Ovary (tissue), 7 donors: ENCODE measurements at regions not wholly inside any gene's neighbourhood (a gene's known extent, or its start where the extent isn't known, plus 50 kb on each side); places are given as distances from the start of the nearest gene placed in this dataset.

Source experiments
- DNase-seq, 5 donors: peaks; one replicate each; pipeline ENCODE4 v3.0.0-alpha.2; 2019 to 2020
- H3K27ac ChIP-seq, 2 donors: fragments of 200-600 bp; one replicate each; pipeline versions ENCODE4 v1.5.1 to v1.8.0; 2019 to 2022
- H3K27me3 ChIP-seq: fragments of 200-600 bp; one replicate; pipeline ENCODE4 v1.8.0; 2022
- H3K36me3 ChIP-seq: fragments of 200-600 bp; sonication (generic); one replicate; pipeline ENCODE4 v1.5.1; 2019
- H3K4me1 ChIP-seq: one replicate; pipeline ENCODE4 v1.8.1; 2013; ENCODE audit warnings: mild to moderate bottlenecking, moderate library complexity; ENCODE audit not compliant: insufficient read depth
- H3K4me3 ChIP-seq: fragments of 200-600 bp; sonication (generic); one replicate; pipeline ENCODE4 v1.5.1; 2017
- H3K9me3 ChIP-seq, 2 donors: fragments of 200-600 bp in 1 of 2; sonication (generic) in 1 of 2; one replicate each; pipeline versions ENCODE4 v1.5.1 to v1.8.1; 2013 to 2019; ENCODE audit warnings: mild to moderate bottlenecking in 1 of 2, moderate library complexity in 1 of 2
- CTCF ChIP-seq, 3 donors: fragments of 450-650 bp in 2 of 3; fragments of 200-600 bp in 1 of 3; IDR thresholded peaks; one replicate each; pipeline versions ENCODE4 v1.5.1 to v1.8.0; 2016 to 2022; ENCODE audit warnings: antibody characterized with exemption in 3 of 3, mild to moderate bottlenecking in 1 of 3
- EP300 ChIP-seq: sonication (generic); formaldehyde crosslinking; IDR thresholded peaks from one replicate; pipeline ENCODE4 v1.6.1; 2017; ENCODE audit warnings: antibody characterized with exemption
- POLR2A ChIP-seq: fragments of 450-650 bp; IDR thresholded peaks from one replicate; pipeline ENCODE4 v1.6.1; 2017; ENCODE audit warnings: antibody characterized with exemption, mild to moderate bottlenecking, moderate library complexity
- WGBS, 3 donors: extraction: QIAGEN DNeasy Blood & Tissue Kit in 1 of 3; methylation state at CpG; one replicate each; pipeline versions ENCODE4 v1.1.5 to v1.1.7; 2013 to 2017; 5-methylcytosine and 5-hydroxymethylcytosine counted together
- intact Hi-C, 4 donors: fragments of 100-400 bp; cut with DNase I; formaldehyde crosslinking; loops; one replicate each; pipeline versions ENCODE4 v1.11.0 to v1.15.1; 2022 to 2023
- donor health status: DM: no; HTN: no; CAD: no; lungs with moderate emphysema.
- donor health status: DM: no; HTN: no; CAD: no.
- donor health status: Bipolar disorder and iron deficiency.
- donor health status: DM: no; HTN: no; CAD: no.
- donor health status: DM: yes; HTN: yes; CAD: no.

GRCh38 chr16:79950932-79951719, 350.6 kb upstream of the MAF start:
- no peak for DNase-seq
- Histone ChIP-seq H3K36me3 (no peaks in the 10 kb centered on the region), H3K4me1 (no peaks in the 10 kb centered on the region), H3K27ac (no peak overlapping the region), H3K27me3 (no peaks in the 10 kb centered on the region), H3K4me3 (no peak overlapping the region), H3K9me3 (no peaks in the 10 kb centered on the region)
- intact Hi-C loops, result no loop called here
- TF ChIP-seq EP300 (no peak), POLR2A (no peak), CTCF (IDR thresholded peaks at IDR 0.05) (no peak)
- 51 to 57% (median 54%) methylated on average over 3 of the region's 3 CpGs for WGBS, 3 donors

GRCh38 chr16:79949417-79949816, 348.9 kb upstream of the MAF start:
- no peaks in the 10 kb centered on the region for H3K27me3 ChIP-seq
- 83 to 92% (median 90%) methylated on average over 1 of the region's 1 CpG for WGBS, 3 donors
- no peaks in the 10 kb centered on the region for H3K4me1 ChIP-seq
- H3K36me3 ChIP-seq, result no peaks in the 10 kb centered on the region
- no peak for DNase-seq
- no peaks in the 10 kb centered on the region for H3K9me3 ChIP-seq
- intact Hi-C loops, result no loop called here
- TF ChIP-seq CTCF (IDR thresholded peaks at IDR 0.05), result no peak
- TF ChIP-seq POLR2A, result no peak
- TF ChIP-seq EP300, result no peak
- no peak overlapping the region for H3K4me3 ChIP-seq
- H3K27ac ChIP-seq, result no peak overlapping the region

- no peaks in the 10 kb centered on the region for H3K4me1 ChIP-seq
- H3K4me3 ChIP-seq, result no peak overlapping the region
- TF ChIP-seq EP300 (no peak), POLR2A (no peak), CTCF (IDR thresholded peaks at IDR 0.05) (no peak)
- intact Hi-C loops, result no loop called here
- no peak overlapping the region for H3K27ac ChIP-seq
- 86 to 87% (median 86%) methylated on average over 3 of the region's 3 CpGs for WGBS, 3 donors
- H3K36me3 ChIP-seq, result no peaks in the 10 kb centered on the region
- DNase-seq, result no peak
- no peaks in the 10 kb centered on the region for H3K9me3 ChIP-seq
- no peaks in the 10 kb centered on the region for H3K27me3 ChIP-seq
Measured at GRCh38 chr16:79947771-79948170, 347.2 kb upstream of the MAF start.

GRCh38 chr16:79946252-79946651, 345.7 kb upstream of the MAF start:
- Histone ChIP-seq H3K27me3 (no peaks in the 10 kb centered on the region), H3K36me3 (no peaks in the 10 kb centered on the region), H3K27ac (no peak overlapping the region), H3K9me3 (no peaks in the 10 kb centered on the region), H3K4me3 (no peak overlapping the region), H3K4me1 (no peaks in the 10 kb centered on the region)
- 93 to 96% (median 96%) methylated on average over 2 of the region's 2 CpGs for WGBS, 3 donors
- intact Hi-C loops, result no loop called here
- TF ChIP-seq EP300, result no peak
- no peak for TF ChIP-seq POLR2A
- TF ChIP-seq CTCF (IDR thresholded peaks at IDR 0.05), result no peak
- DNase-seq, result no peak
